ENCODE measurements at regions not wholly inside any gene's neighbourhood (a gene's known extent, or its start where the extent isn't known, plus 50 kb on each side); places are given as distances from the start of the nearest gene placed in this dataset.

- no peak for DNase-seq (ENCODE audit: extremely low read depth, low read depth)
Measured at GRCh38 chr2:22798386-22798785, 586.6 kb upstream of the KLHL29 start.

DNA sequence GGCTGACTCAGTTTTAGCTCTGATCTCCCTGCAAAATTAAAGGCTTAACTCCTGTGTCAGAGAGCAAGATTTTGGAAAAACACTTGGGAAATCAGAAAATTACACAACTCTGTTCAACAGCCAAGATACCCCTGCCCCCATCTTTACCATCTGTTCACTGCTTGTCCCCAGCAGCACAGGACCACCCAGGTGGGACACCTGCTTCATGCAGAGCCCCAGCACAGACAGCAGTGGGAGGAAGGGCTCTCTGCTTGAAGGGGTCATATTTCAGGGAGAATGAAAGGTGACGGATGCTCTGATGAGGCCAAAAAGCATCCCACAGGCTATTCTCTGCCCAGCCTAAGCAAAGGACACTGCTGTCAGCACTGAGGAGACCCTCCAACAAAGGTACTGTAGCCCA lies 584.6 kb upstream of the KLHL29 start:
- DNase-seq (ENCODE audit: extremely low read depth, low read depth) = no peak
- TF ChIP-seq, protein P1, sequence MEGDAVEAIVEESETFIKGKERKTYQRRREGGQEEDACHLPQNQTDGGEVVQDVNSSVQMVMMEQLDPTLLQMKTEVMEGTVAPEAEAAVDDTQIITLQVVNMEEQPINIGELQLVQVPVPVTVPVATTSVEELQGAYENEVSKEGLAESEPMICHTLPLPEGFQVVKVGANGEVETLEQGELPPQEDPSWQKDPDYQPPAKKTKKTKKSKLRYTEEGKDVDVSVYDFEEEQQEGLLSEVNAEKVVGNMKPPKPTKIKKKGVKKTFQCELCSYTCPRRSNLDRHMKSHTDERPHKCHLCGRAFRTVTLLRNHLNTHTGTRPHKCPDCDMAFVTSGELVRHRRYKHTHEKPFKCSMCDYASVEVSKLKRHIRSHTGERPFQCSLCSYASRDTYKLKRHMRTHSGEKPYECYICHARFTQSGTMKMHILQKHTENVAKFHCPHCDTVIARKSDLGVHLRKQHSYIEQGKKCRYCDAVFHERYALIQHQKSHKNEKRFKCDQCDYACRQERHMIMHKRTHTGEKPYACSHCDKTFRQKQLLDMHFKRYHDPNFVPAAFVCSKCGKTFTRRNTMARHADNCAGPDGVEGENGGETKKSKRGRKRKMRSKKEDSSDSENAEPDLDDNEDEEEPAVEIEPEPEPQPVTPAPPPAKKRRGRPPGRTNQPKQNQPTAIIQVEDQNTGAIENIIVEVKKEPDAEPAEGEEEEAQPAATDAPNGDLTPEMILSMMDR (IDR thresholded peaks at IDR 0.05; ENCODE audit: low read depth, low read length) = no peak

More at GRCh38 chr2:22798386-22798785, 586.6 kb upstream of the KLHL29 start:
- TF ChIP-seq, protein P1 (IDR thresholded peaks at IDR 0.05; ENCODE audit: low read depth, low read length) = no peak

- TF ChIP-seq, protein P1 (IDR thresholded peaks at IDR 0.05; ENCODE audit: low read depth, low read length) = no peak
- DNase-seq (ENCODE audit: extremely low read depth, low read depth) = no peak
Measured at GRCh38 chr2:22801071-22801470, 583.9 kb upstream of the KLHL29 start.

DNA sequence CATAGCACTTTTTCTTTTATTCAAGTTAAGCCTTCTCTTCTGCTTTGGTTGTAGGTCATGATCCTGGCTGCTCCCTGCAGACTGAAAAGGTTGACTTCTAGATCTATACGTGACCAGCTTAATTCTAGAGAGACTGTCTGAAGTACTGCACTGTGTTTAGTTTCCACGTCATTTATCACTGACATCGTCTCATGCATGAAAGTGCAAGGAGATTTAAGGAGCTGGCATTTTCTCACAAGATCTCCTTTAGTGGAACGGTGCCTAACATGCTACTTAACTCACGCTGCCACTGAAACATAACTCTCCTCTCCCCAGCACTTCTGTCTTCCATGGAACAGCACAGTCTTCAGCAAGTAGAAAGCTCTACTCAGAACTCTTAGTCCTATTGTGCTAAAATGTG lies 583.0 kb upstream of the KLHL29 start:
- TF ChIP-seq, protein P1 (IDR thresholded peaks at IDR 0.05; ENCODE audit: low read depth, low read length) = no peak
- no peak for DNase-seq (ENCODE audit: extremely low read depth, low read depth)

DNA sequence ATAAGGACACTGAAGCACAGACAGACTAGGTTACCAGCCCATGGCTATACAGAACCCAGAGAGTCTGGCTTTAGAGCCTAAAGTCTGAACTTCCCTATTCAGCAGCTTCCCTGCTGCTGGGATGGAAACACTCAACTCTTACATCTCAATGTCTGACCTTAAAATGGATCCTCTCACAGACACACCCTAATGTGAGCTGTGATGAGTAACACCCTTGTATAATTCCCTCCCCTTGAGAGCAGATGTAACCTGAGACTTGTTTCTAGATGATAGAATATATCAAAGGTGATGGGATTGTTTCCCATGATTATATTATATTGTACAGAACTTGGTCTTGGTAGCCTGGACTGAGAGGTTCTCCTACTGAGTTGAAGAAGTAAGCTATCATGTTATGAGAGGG lies 577.1 kb upstream of the KLHL29 start:
- DNase-seq (ENCODE audit: extremely low read depth, low read depth) = no peak
- TF ChIP-seq, protein P1 (IDR thresholded peaks at IDR 0.05; ENCODE audit: low read depth, low read length) = no peak

- TF ChIP-seq, protein P1 (IDR thresholded peaks at IDR 0.05; ENCODE audit: low read depth, low read length) = no peak
- DNase-seq (ENCODE audit: extremely low read depth, low read depth) = no peak
Measured at GRCh38 chr2:22810602-22811001, 574.4 kb upstream of the KLHL29 start.

GRCh38 chr2:22812065-22812680 lies 572.8 kb upstream of the KLHL29 start:
- TF ChIP-seq, protein P1 (IDR thresholded peaks at IDR 0.05; ENCODE audit: low read depth, low read length) = no peak
- no peak for DNase-seq (ENCODE audit: extremely low read depth, low read depth)
